Muscle of leg (tissue), 3 donors: ENCODE measurements at regions not wholly inside any gene's neighbourhood (a gene's known extent, or its start where the extent isn't known, plus 50 kb on each side); places are given as distances from the start of the nearest gene placed in this dataset.
"Not testable (repeated sequence)": the region's sequence is repeated elsewhere in the genome, so short reads cannot be mapped to it uniquely, and the experiment has no call there.

Source experiments
- DNase-seq: peaks from one replicate; pipeline ENCODE4 v3.0.0; 2013
- H3K27ac ChIP-seq: one replicate; pipeline ENCODE4 v1.5.1; 2013; ENCODE audit warnings: mild to moderate bottlenecking, low read length, control low read depth
- H3K27me3 ChIP-seq: one replicate; pipeline ENCODE4 v1.6.1; 2013; ENCODE audit warnings: low read length; ENCODE audit not compliant: control insufficient read depth, insufficient read depth
- H3K36me3 ChIP-seq: one replicate; pipeline ENCODE4 v1.6.1; 2013; ENCODE audit warnings: low read length; ENCODE audit not compliant: control insufficient read depth, insufficient read depth
- H3K4me1 ChIP-seq: one replicate; pipeline ENCODE4 v1.6.1; 2013; ENCODE audit warnings: low read length; ENCODE audit not compliant: control insufficient read depth, insufficient read depth
- H3K4me3 ChIP-seq: one replicate; pipeline ENCODE4 v1.5.1; 2013; ENCODE audit warnings: low read length, control low read depth
- H3K9me3 ChIP-seq: replicated peaks from 2 replicates; pipeline ENCODE4 v1.6.1; 2013; ENCODE audit warnings: low read depth, low read length; ENCODE audit not compliant: control insufficient read depth
- WGBS: methylation state at CpG from one replicate; pipeline ENCODE4 v1.1.5; 2013; ENCODE audit warnings: missing lambda C conversion rate; ENCODE audit not compliant: insufficient coverage; 5-methylcytosine and 5-hydroxymethylcytosine counted together

DNA sequence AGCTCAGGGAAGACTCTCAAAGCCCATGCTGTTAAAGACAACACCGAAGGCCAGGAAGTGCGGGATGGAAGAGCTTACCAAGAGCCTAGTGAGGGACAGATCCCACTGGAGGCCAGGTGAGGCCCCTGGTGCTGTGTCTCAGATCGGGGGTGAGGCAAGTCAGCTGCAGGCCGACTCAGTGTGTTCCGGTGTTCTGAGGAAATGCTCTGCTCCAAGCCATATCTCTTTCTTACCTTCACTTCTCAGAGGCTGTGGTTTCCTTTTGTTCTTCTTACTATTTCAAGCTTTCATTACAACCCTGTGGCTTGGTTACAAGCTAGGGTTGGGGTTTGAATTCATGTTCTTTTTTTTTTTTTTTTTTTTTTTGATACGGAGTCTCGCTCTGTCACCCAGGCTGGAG, 114.3 kb upstream of the ZFP64 start:
- Histone ChIP-seq H3K27me3 (no peaks in the 10 kb centered on the region), H3K9me3 (no peaks in the 10 kb centered on the region), H3K4me3 (no peak overlapping the region), H3K27ac (no peak overlapping the region), H3K4me1 (peaks cover 2% of the 10 kb centered on the region), H3K36me3 (no peaks in the 10 kb centered on the region)
- 87% methylated on average over 3 of the region's 7 CpGs for WGBS
- no peak for DNase-seq

- 75% methylated on average over 2 of the region's 3 CpGs for WGBS
- no peaks in the 10 kb centered on the region for H3K36me3 ChIP-seq
Observed at GRCh38 chr20:52305024-52305645, 113.6 kb upstream of the ZFP64 start.

DNA sequence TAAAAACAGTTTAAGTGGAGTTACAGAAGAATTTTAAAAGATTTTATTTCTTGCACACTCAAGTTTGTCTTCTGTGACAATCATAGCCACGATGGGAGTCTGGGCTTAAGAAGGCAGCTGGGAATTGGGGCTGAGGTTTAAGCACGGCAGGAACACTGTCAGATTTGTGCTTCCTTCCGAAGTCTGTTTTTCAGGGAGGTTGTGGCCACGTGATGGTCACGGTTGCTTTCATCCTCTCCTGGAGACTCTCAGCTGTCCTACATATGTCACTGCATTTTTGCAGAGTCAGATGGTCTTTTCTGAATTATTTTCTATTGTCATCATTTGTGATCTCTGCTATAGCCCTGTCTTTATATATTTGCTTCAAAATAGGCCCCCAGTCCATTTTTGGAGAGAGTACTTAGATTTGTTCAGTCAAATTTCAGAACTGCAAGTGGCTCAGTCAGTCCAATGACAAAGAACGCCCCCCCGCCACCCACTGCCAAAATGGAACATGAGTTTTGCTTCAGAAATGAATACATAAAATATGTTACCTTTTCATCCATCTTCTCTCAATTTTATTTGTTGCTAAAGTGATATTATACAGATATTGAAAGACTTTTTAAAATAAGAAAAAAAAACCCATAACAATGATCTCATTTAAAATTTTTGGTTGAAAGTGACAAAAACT, 111.8 kb upstream of the ZFP64 start:
- DNase-seq, result peak; percentile 24
- Histone ChIP-seq H3K4me1 (peaks cover 2% of the 10 kb centered on the region), H3K9me3 (no peaks in the 10 kb centered on the region), H3K27me3 (no peaks in the 10 kb centered on the region), H3K4me3 (no peak overlapping the region), H3K27ac (no peak overlapping the region), H3K36me3 (no peaks in the 10 kb centered on the region)
- 0% methylated on average over 1 of the region's 7 CpGs for WGBS

More at GRCh38 chr20:52305024-52305645, 113.6 kb upstream of the ZFP64 start:
- no peaks in the 10 kb centered on the region for H3K9me3 ChIP-seq
- DNase-seq, result no peak
- peaks cover 2% of the 10 kb centered on the region for H3K4me1 ChIP-seq
- H3K4me3 ChIP-seq, result no peak overlapping the region
- no peak overlapping the region for H3K27ac ChIP-seq
- H3K27me3 ChIP-seq, result no peaks in the 10 kb centered on the region

DNA sequence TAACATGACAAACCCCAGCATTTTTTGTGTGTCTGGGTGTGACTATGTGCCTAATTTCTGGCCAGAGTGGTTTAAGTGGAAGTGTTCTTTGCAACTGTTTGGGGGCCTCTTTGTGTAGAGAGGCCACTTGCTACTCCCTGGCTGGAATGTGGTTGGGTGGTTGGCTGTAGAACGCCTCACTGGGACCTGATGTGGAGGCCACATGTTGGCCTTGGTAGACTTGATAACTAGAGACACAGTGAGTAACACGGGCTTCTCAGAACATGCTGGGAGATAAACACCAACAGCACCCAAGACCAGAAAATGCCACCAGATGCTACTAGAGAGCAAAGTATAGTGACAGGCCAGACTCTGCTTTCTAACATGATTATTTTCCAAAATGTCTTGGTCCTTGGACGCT, 111.2 kb upstream of the ZFP64 start:
- WGBS, result 100% methylated on average over 1 of the region's 3 CpGs
- Histone ChIP-seq H3K9me3 (no peaks in the 10 kb centered on the region), H3K27ac (no peak overlapping the region), H3K4me1 (peaks cover 2% of the 10 kb centered on the region), H3K4me3 (no peak overlapping the region), H3K36me3 (no peaks in the 10 kb centered on the region), H3K27me3 (no peaks in the 10 kb centered on the region)
- DNase-seq, result no peak

- 100% methylated on average over 1 of the region's 6 CpGs for WGBS
- H3K9me3 ChIP-seq, H3K4me3 ChIP-seq, H3K27me3 ChIP-seq, H3K4me1 ChIP-seq, H3K27ac ChIP-seq, DNase-seq, H3K36me3 ChIP-seq: not testable (repeated sequence)
Observed at GRCh38 chr20:52302051-52302450, 110.5 kb upstream of the ZFP64 start.

GRCh38 chr20:52295556-52295955, 104.0 kb upstream of the ZFP64 start:
- H3K27ac ChIP-seq, result no peak overlapping the region
- peaks cover 3% of the 10 kb centered on the region for H3K4me1 ChIP-seq
- no peak for DNase-seq
- WGBS, result 43% methylated on average over 3 of the region's 7 CpGs
- no peak overlapping the region for H3K4me3 ChIP-seq
- H3K36me3 ChIP-seq, result no peaks in the 10 kb centered on the region
- H3K27me3 ChIP-seq, result no peaks in the 10 kb centered on the region
- peaks cover 3% of the 10 kb centered on the region for H3K9me3 ChIP-seq

DNA sequence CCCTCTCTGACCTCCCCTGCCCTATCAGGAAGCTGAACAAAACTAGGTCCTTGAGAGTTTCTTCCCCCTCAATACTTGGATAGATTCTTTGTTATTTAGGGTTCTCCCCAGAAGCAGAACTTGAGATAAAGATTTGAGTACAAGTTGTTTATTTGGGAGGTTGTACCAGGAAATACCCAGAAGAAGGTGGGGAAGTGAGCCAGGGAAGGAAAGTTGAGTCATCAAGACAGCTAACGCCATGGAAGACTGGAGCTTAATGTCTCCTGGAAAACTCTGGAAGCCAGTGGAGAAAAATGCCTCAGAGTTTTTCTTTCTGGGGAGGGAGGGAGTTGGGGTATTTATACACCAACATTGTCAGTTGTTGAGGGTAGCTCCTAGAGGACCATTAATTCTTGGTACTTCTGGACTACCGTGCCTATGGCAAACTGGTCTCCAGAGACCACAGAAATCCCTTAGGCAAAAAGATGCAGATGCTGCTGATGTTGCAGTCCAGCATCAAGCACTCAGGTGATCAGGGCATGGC, 102.6 kb upstream of the ZFP64 start:
- Histone ChIP-seq H3K9me3 (peaks cover 3% of the 10 kb centered on the region), H3K36me3 (no peaks in the 10 kb centered on the region), H3K4me3 (no peak overlapping the region), H3K27me3 (no peaks in the 10 kb centered on the region), H3K4me1 (peaks cover 3% of the 10 kb centered on the region), H3K27ac (no peak overlapping the region)
- WGBS, result 88% methylated on average over 2 of the region's 2 CpGs
- no peak for DNase-seq

DNA sequence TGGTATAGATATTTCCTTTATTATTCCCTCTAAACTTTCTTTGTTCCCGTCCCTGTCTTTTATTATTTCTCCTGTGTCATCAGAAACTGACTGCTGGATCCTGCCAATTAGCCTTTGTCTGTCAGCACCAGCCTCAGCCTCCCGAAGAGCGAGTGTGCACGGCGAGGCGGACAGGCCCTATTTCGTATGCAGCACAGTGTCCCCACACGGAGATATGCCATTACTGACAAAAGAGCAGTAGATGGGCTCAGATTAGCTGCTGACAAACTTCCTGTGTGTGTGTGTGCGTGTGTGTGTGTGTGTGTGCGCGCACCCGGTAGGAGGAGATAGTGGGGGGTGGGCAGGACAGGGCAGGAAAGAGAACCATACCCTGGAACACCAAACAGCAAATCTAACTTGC, 99.5 kb upstream of the ZFP64 start:
- peaks cover 3% of the 10 kb centered on the region for H3K9me3 ChIP-seq
- no peak for DNase-seq
- no peaks in the 10 kb centered on the region for H3K36me3 ChIP-seq
- H3K27ac ChIP-seq, result no peak overlapping the region
- peaks cover 3% of the 10 kb centered on the region for H3K4me1 ChIP-seq
- WGBS, result 62% methylated on average over 8 of the region's 12 CpGs
- no peaks in the 10 kb centered on the region for H3K27me3 ChIP-seq
- H3K4me3 ChIP-seq, result no peak overlapping the region

- peaks cover 3% of the 10 kb centered on the region for H3K4me1 ChIP-seq
- DNase-seq, result peak; percentile 70
- H3K36me3 ChIP-seq, result no peaks in the 10 kb centered on the region
- peak overlapping the region; percentile 38 for H3K27ac ChIP-seq
- H3K4me3 ChIP-seq, result no peak overlapping the region
- H3K27me3 ChIP-seq, result no peaks in the 10 kb centered on the region
- peaks cover 3% of the 10 kb centered on the region for H3K9me3 ChIP-seq
- no CpG with 5 or more reads among the region's 4 CpGs for WGBS
Observed at GRCh38 chr20:52290569-52290968, 99.0 kb upstream of the ZFP64 start.

DNA sequence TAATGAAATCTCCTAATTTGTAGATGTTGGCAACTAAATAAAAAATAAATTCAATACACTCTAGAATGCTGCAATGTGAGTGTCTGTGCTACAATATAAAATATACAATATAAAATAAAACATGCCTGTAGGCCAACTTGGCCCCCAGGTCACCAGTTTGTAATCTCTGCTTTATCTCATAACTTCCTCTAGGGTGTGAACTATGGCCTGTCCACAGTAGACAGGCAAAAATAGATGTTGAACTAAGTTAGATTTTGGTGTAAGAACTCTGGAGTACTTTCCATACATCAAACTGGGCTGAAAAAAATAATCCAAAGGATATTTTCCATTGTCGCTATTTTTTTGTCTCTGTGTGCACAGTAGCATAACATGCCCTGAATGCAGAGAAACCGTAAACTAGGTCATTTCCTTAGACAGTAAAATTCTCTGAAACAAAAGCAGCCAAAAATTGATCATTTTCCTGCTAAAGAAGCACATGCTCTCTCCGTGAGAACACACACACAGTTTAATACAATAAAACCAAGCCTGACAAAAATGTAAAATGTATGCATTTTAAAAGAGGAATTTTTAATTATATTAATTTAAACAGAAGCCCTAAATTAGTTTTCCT, 98.5 kb upstream of the ZFP64 start:
- Histone ChIP-seq H3K36me3 (no peaks in the 10 kb centered on the region), H3K27ac (peak overlapping the region; percentile 38), H3K9me3 (peaks cover 3% of the 10 kb centered on the region), H3K27me3 (no peaks in the 10 kb centered on the region), H3K4me3 (no peak overlapping the region), H3K4me1 (peaks cover 3% of the 10 kb centered on the region)
- WGBS, result 40% methylated on average over 1 of the region's 3 CpGs
- peak; percentile 82 for DNase-seq
